T47D (cell line): ENCODE measurements at regions not wholly inside any gene's neighbourhood (a gene's known extent, or its start where the extent isn't known, plus 50 kb on each side); places are given as distances from the start of the nearest gene placed in this dataset.

Experiments
- DNase-seq, 2 experiments: peaks; one replicate each; pipeline versions ENCODE4 v3.0.0 to v3.0.0-alpha.2; 2011 to 2012; ENCODE audit warnings: low read depth in 1 of 2, low spot score in 1 of 2
- JUND ChIP-seq: IDR thresholded peaks from 2 replicates; pipeline ENCODE4 v1.6.1; 2012; ENCODE audit warnings: low read depth
- in situ Hi-C: cut with HindIII; loops from 2 replicates; pipeline ENCODE4 v1.10.0; 2016; ENCODE audit warnings: low sequenced_read_pairs, low pct_unique_long_range_greater_than_20kb

DNA sequence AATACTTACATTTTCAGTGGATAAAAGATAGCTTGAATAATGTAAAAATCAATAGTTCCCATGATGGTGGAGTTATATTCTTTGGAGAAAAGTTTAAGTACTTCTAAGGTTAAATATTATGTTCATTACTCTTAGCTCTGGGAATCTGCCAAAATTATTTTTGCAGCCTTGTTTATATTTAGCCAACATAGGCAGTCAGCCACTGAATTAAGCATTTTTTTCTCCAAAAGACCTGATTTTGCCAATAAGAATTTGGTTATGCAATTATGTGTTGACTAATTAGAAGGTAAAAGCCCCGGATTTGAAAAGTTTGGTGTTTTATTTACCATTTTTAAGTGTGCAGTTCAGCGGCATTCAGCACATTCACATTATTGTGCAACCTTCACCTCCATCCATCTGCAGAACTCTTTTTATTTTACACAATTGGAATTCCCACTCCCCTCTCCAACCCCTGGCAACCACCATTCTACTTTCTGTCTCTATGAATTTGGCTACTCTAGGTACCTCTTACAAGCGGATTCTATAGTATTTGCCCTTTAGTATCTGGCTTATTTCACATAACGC is 90.1 kb upstream of the C1QTNF9B start:
- no peak for TF ChIP-seq JUND
- no peak for DNase-seq
- in situ Hi-C loops: no loop called here

GRCh38 chr13:23988546-23989122 is 91.3 kb upstream of the C1QTNF9B start:
- DNase-seq: no peak
- in situ Hi-C loops: no loop called here
- TF ChIP-seq JUND: no peak

DNA sequence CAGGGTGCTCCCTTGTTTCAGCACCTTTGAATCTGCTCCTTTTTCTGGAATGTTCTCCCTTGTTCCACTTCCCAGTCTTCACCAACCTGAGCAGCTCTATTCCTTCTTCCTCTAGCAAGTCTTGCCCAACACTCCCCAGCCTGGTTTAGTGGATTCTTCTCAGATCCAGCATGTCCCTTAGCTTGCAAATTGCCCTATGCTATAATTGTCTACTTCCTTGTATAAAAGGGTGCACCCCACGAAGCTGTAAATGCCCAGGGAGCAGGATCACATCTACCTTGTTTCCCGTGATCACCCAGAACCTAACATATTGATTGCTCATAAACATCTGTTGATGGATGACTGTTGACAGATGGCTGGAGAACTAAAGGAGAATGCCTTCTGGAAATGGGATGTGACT is 93.2 kb upstream of the C1QTNF9B start:
- DNase-seq: no peak
- TF ChIP-seq JUND: no peak
- in situ Hi-C loops: no loop called here

GRCh38 chr13:23991119-23991518 is 93.8 kb upstream of the C1QTNF9B start:
- in situ Hi-C loops: no loop called here
- no peak for TF ChIP-seq JUND
- no peak for DNase-seq

- no peak for DNase-seq
- in situ Hi-C loops: no loop called here
- no peak for TF ChIP-seq JUND
Measured at GRCh38 chr13:23992781-23993679, 95.7 kb upstream of the C1QTNF9B start.

- in situ Hi-C loops: no loop called here
- no peak for TF ChIP-seq JUND
Measured at GRCh38 chr13:23993680-23993985, 96.3 kb upstream of the C1QTNF9B start.

GRCh38 chr13:23995283-23996073 is 98.2 kb upstream of the C1QTNF9B start:
- TF ChIP-seq JUND: no peak
- in situ Hi-C loops: no loop called here
- DNase-seq: no peak

More at GRCh38 chr13:23993680-23993985, 96.3 kb upstream of the C1QTNF9B start:
- no peak for DNase-seq

DNA sequence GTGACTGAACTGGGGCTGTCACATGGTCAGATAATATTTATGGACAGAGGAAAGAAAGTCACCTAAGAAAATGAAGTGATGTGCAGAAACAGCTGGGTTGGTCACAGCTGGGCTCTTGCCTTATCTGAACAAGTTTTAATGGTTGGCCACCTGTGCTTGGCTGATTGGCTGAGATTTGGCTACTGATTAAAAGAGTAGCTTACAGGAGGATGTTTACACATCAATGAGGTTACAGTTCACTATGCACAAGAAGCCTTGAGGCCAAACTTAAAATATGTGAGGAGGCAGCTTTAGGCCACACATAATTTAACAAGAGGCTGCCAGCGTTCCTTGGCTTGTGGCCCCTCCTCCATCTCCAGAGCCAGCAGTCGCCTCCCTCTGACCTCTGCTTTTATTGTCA is 99.2 kb upstream of the C1QTNF9B start:
- no peak for TF ChIP-seq JUND
- in situ Hi-C loops: no loop called here

DNA sequence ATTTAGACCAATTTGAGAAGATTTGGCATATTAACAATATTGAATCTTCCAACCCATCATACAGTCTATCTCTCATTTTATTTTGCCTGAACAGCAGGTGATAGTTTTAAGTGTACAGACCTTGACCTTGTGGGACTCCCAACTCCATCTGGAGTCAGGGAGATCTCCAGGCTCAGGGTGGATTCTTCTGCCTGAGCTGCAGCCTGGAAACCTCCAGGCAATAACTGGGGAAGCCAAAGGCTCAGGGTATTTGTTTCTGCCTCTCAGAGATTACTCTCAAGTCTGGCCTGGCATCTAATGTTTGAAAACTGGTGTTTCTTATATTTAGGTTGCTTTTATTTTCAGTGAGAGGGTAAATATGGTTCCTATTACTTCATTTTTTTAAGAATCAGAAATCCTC is 102.1 kb upstream of the C1QTNF9B start:
- in situ Hi-C loops: no loop called here
- DNase-seq: no peak
- no peak for TF ChIP-seq JUND

More for the DNA sequence above, 99.2 kb upstream of the C1QTNF9B start:
- DNase-seq: peak in 1 of 2 experiments; percentile 48

DNA sequence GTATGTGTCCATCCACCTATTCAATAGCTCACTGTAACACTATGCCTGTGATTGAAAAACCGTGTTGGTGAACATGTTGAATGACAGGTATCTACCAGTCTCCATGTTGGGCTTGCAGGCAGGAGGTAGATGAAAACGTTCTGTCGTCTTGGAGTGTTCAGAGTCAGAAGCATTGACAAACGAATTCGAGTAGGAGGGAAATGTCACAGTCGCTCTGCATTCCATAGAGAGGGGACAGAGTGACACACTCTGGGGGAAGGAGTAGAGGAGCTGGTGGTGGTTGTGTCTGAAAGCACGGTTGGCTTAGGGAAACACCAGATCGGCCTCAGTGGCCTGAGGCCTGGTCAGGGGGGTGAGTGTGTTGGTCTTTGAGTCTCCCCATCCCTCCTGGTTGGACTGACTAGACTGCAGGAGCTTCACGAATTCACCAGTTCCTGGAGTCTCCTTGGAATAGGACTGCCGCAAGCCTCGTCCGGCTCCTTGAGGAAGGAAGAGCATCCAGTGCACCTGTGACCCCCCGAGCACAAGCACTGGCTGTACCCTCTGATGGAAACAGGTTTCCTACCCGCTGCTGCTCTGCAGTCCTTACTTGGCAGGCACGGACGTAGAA is 105.0 kb upstream of the C1QTNF9B start:
- no peak for DNase-seq
- TF ChIP-seq JUND: no peak
- in situ Hi-C loops: no loop called here

DNA sequence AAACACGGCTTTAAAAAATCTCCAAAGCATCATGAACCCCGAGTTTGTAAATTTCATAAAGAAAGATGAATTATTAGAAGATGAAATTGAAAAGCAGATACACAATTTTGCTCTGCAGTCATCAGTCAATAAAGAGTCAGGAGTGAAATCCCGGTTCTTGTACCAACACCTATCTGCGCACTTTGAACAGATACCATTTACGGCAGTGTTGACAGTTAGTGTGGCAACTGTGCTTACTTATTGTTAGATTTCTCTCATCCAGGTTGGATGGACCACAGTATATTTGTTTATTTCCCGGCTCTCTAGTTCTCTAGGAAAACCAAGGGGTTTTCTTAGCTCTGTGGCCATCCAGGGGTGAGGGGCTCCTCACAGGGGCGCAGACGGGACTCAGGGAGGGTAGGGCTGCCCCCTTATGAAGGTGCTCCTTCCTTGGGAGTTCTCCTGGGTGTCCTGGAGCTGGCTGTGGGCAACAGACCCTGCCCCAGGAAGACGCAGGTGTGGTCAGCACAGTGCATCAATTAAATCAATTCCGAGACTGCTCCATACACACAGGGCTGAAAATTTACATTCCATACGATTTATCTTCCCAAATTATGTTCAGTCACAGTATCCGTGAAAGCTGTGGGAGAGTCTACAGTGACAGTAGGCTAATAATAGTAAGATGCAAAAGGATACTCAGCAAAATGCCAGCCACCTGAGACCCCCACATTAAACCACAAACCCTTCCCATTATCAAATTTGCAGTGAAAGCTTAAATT is 107.0 kb upstream of the C1QTNF9B start:
- in situ Hi-C loops: no loop called here

DNA sequence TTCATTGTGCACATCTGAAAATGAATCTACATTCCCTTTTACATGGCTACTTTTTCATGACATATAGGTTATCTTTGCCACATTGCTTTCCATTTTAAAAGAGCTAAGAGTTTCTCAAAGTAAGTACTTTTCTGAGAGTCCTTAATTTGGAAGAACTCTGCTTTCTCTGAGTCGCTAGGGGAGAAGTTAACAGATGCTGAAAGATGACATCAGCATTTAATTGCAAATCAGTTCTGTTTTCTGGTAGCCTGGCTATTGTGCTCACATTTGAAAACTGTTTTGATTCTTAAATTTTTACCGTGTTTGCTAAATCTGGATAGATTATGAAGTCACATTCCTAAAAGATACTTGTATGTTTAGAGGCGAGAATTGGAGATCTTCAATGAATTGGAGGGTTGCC is 107.7 kb upstream of the C1QTNF9B start:
- no peak for DNase-seq
- in situ Hi-C loops: no loop called here
- TF ChIP-seq JUND: no peak

More for the DNA sequence above, 107.0 kb upstream of the C1QTNF9B start:
- no peak for TF ChIP-seq JUND
- DNase-seq: no peak
